Liver (tissue), 8 donors: ENCODE measurements at regions not wholly inside any gene's neighbourhood (a gene's known extent, or its start where the extent isn't known, plus 50 kb on each side); places are given as distances from the start of the nearest gene placed in this dataset.

Experiments
- DNase-seq: peaks from one replicate; pipeline ENCODE4 v3.0.0-alpha.2; 2017; ENCODE audit warnings: low spot score
- H3K27ac ChIP-seq, 2 donors: one replicate each; pipeline ENCODE4 v1.7.0; 2013; ENCODE audit warnings: inconsistent platforms in 2 of 2, low read length in 2 of 2, control low read depth in 1 of 2, low read depth in 1 of 2, mild to moderate bottlenecking in 1 of 2
- H3K27me3 ChIP-seq, 4 donors: one replicate each; pipeline versions ENCODE4 v1.6.1 to v1.7.0; 2013; ENCODE audit warnings: low read length in 3 of 4, inconsistent platforms in 1 of 4, mild to moderate bottlenecking in 1 of 4, moderate library complexity in 1 of 4; ENCODE audit not compliant: control insufficient read depth in 4 of 4, insufficient read depth in 4 of 4
- H3K36me3 ChIP-seq, 4 donors: one replicate each; pipeline versions ENCODE4 v1.6.1 to v1.7.0; 2013; ENCODE audit warnings: low read length in 3 of 4, mild to moderate bottlenecking in 3 of 4, low read depth in 1 of 4, moderate library complexity in 1 of 4; ENCODE audit not compliant: control insufficient read depth in 4 of 4, insufficient read depth in 3 of 4
- H3K4me1 ChIP-seq, 4 donors: one replicate each; pipeline versions ENCODE4 v1.6.1 to v1.7.0; 2013; ENCODE audit warnings: low read length in 3 of 4, mild to moderate bottlenecking in 3 of 4, moderate library complexity in 1 of 4; ENCODE audit not compliant: control insufficient read depth in 4 of 4, insufficient read depth in 4 of 4
- H3K4me3 ChIP-seq, 3 donors: one replicate each; pipeline versions ENCODE4 v1.6.1 to v1.7.0; 2013; ENCODE audit warnings: low read length in 3 of 3, control low read depth in 1 of 3, low read depth in 1 of 3, mild to moderate bottlenecking in 1 of 3
- H3K9ac ChIP-seq, 2 donors: one replicate each; pipeline ENCODE4 v1.7.0; 2013; ENCODE audit warnings: low read length in 2 of 2, mild to moderate bottlenecking in 2 of 2, moderate library complexity in 2 of 2, control low read depth in 1 of 2, low read depth in 1 of 2
- H3K9me3 ChIP-seq, 4 donors: one replicate each; pipeline versions ENCODE4 v1.6.1 to v1.7.0; 2013; ENCODE audit warnings: low read length in 3 of 4; ENCODE audit not compliant: control insufficient read depth in 4 of 4
- ATF3 ChIP-seq: IDR thresholded peaks from 2 replicates; pipeline ENCODE4 v1.6.1; 2016; ENCODE audit warnings: antibody characterized with exemption
- CTCF ChIP-seq: fragments of 150-350 bp; IDR thresholded peaks from 2 replicates; pipeline ENCODE4 v1.5.1; 2017; ENCODE audit warnings: improper control_type of control experiment, low read depth, low read length; ENCODE audit not compliant: missing input control
- EGR1 ChIP-seq, 2 donors: IDR thresholded peaks; 2 replicates each; pipeline ENCODE4 v1.6.1; 2016 to 2018; ENCODE audit warnings: antibody characterized with exemption in 2 of 2, low read depth in 2 of 2
- FOXA1 ChIP-seq: IDR thresholded peaks from 2 replicates; pipeline ENCODE4 v1.6.1; 2016; ENCODE audit warnings: antibody characterized with exemption
- GABPA ChIP-seq, 2 donors: IDR thresholded peaks in 1 of 2; conservative IDR thresholded peaks in 1 of 2; 2 replicates each; pipeline ENCODE4 v1.6.1; 2016; ENCODE audit warnings: antibody characterized with exemption in 2 of 2, mild to moderate bottlenecking in 1 of 2, moderate library complexity in 1 of 2
- HNF4A ChIP-seq, 2 donors: conservative IDR thresholded peaks; 2 replicates each; pipeline ENCODE4 v1.6.1; 2016; ENCODE audit warnings: antibody characterized with exemption in 2 of 2, mild to moderate bottlenecking in 2 of 2
- HNF4G ChIP-seq: IDR thresholded peaks from 2 replicates; pipeline ENCODE4 v1.6.1; 2016; ENCODE audit warnings: antibody characterized with exemption
- JUND ChIP-seq, 2 donors: IDR thresholded peaks; 2 replicates each; pipeline ENCODE4 v1.6.1; 2016; ENCODE audit warnings: antibody characterized with exemption in 2 of 2
- RAD21 ChIP-seq, 2 donors: IDR thresholded peaks; 2 replicates each; pipeline ENCODE4 v1.6.1; 2016; ENCODE audit warnings: antibody characterized with exemption in 2 of 2, mild to moderate bottlenecking in 2 of 2
- RXRA ChIP-seq, 2 donors: IDR thresholded peaks; 2 replicates each; pipeline ENCODE4 v1.6.1; 2017 to 2018; ENCODE audit warnings: antibody characterized with exemption in 2 of 2, mild to moderate bottlenecking in 1 of 2
- SP1 ChIP-seq: IDR thresholded peaks from 2 replicates; pipeline ENCODE4 v1.6.1; 2018; ENCODE audit warnings: antibody characterized with exemption, mild to moderate bottlenecking
- TAF1 ChIP-seq: conservative IDR thresholded peaks from 2 replicates; pipeline ENCODE4 v1.6.1; 2016; ENCODE audit warnings: antibody characterized with exemption, mild to moderate bottlenecking
- YY1 ChIP-seq: IDR thresholded peaks from 2 replicates; pipeline ENCODE4 v1.6.1; 2016; ENCODE audit warnings: antibody characterized with exemption, mild to moderate bottlenecking
- ZBTB33 ChIP-seq: IDR thresholded peaks from 2 replicates; pipeline ENCODE4 v1.6.1; 2016; ENCODE audit warnings: antibody characterized with exemption
- WGBS: extraction: QIAGEN DNeasy Blood & Tissue Kit; methylation state at CpG from one replicate; pipeline ENCODE4 v1.1.7; 2013; 5-methylcytosine and 5-hydroxymethylcytosine counted together
- TF ChIP-seq, protein P1 (sequence below): IDR thresholded peaks from 2 replicates; pipeline ENCODE4 v1.6.1; 2016; ENCODE audit warnings: antibody characterized with exemption
- TF ChIP-seq, protein P2 (sequence below): IDR thresholded peaks from 2 replicates; pipeline ENCODE4 v1.6.1; 2016; ENCODE audit warnings: antibody characterized with exemption, mild to moderate bottlenecking
- donor health status: healthy.
- donor health status: healthy.
- donor health status: healthy.
- donor health status: healthy.
- donor health status: healthy.

- no peaks in the 10 kb centered on the region for H3K9me3 ChIP-seq
- no peaks in the 10 kb centered on the region for H3K27me3 ChIP-seq
- H3K27ac ChIP-seq, result no peak overlapping the region
- H3K36me3 ChIP-seq, result no peaks in the 10 kb centered on the region
- TF ChIP-seq HNF4G, result no peak
- TF ChIP-seq EGR1 (IDR thresholded peaks at IDR 0.05; ENCODE audit: low read depth in 2 of 2), result no peak
- TF ChIP-seq GABPA (IDR thresholded peaks at IDR 0.05 in 1 of 2, conservative IDR thresholded peaks at IDR 0.05 in 1 of 2), result no peak
- TF ChIP-seq ATF3, result no peak
- TF ChIP-seq JUND (IDR thresholded peaks at IDR 0.05), result no peak
- no peak for TF ChIP-seq TAF1
- no peak for TF ChIP-seq CTCF
- TF ChIP-seq ZBTB33, result no peak
- TF ChIP-seq HNF4A (conservative IDR thresholded peaks at IDR 0.05), result no peak
- TF ChIP-seq RXRA (IDR thresholded peaks at IDR 0.05), result no peak
- no peak for TF ChIP-seq RAD21 (IDR thresholded peaks at IDR 0.05)
- TF ChIP-seq, protein P1, sequence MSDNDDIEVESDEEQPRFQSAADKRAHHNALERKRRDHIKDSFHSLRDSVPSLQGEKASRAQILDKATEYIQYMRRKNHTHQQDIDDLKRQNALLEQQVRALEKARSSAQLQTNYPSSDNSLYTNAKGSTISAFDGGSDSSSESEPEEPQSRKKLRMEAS, result no peak
- H3K4me3 ChIP-seq, result no peak overlapping the region
- H3K4me1 ChIP-seq, result peaks cover 0 to 2% (median 0%) of the 10 kb centered on the region in 4 donors
- H3K9ac ChIP-seq, result no peak overlapping the region
- WGBS, result 90% methylated on average over 6 of the region's 6 CpGs
- DNase-seq, result no peak
Observed at GRCh38 chr5:143534761-143535154, 131.3 kb upstream of the NR3C1 start.

- Histone ChIP-seq H3K4me3 (no peak overlapping the region), H3K9me3 (no peaks in the 10 kb centered on the region), H3K4me1 (peaks cover 0 to 2% (median 0%) of the 10 kb centered on the region in 4 donors), H3K27me3 (no peaks in the 10 kb centered on the region), H3K27ac (no peak overlapping the region), H3K36me3 (no peaks in the 10 kb centered on the region), H3K9ac (no peak overlapping the region)
- no peak for DNase-seq
- WGBS, result 59% methylated on average over 3 of the region's 3 CpGs
- no peak for TF ChIP-seq ATF3
- TF ChIP-seq JUND (IDR thresholded peaks at IDR 0.05), result no peak
- TF ChIP-seq, protein P1, result no peak
- TF ChIP-seq, protein P2, sequence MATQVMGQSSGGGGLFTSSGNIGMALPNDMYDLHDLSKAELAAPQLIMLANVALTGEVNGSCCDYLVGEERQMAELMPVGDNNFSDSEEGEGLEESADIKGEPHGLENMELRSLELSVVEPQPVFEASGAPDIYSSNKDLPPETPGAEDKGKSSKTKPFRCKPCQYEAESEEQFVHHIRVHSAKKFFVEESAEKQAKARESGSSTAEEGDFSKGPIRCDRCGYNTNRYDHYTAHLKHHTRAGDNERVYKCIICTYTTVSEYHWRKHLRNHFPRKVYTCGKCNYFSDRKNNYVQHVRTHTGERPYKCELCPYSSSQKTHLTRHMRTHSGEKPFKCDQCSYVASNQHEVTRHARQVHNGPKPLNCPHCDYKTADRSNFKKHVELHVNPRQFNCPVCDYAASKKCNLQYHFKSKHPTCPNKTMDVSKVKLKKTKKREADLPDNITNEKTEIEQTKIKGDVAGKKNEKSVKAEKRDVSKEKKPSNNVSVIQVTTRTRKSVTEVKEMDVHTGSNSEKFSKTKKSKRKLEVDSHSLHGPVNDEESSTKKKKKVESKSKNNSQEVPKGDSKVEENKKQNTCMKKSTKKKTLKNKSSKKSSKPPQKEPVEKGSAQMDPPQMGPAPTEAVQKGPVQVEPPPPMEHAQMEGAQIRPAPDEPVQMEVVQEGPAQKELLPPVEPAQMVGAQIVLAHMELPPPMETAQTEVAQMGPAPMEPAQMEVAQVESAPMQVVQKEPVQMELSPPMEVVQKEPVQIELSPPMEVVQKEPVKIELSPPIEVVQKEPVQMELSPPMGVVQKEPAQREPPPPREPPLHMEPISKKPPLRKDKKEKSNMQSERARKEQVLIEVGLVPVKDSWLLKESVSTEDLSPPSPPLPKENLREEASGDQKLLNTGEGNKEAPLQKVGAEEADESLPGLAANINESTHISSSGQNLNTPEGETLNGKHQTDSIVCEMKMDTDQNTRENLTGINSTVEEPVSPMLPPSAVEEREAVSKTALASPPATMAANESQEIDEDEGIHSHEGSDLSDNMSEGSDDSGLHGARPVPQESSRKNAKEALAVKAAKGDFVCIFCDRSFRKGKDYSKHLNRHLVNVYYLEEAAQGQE, result no peak
- TF ChIP-seq YY1, result peak; percentile 26
- TF ChIP-seq ZBTB33, result no peak
- TF ChIP-seq RAD21 (IDR thresholded peaks at IDR 0.05), result peak; percentile 57 to 67
- TF ChIP-seq TAF1, result no peak
- peak; percentile 68 to 79 for TF ChIP-seq RXRA (IDR thresholded peaks at IDR 0.05)
- TF ChIP-seq CTCF, result no peak
- TF ChIP-seq GABPA (IDR thresholded peaks at IDR 0.05 in 1 of 2, conservative IDR thresholded peaks at IDR 0.05 in 1 of 2), result no peak
- TF ChIP-seq SP1, result peak; percentile 22
- peak; percentile 31 for TF ChIP-seq HNF4G
- TF ChIP-seq FOXA1, result no peak
- TF ChIP-seq EGR1 (IDR thresholded peaks at IDR 0.05; ENCODE audit: low read depth in 2 of 2), result no peak
Observed at GRCh38 chr5:143533978-143534760, 130.7 kb upstream of the NR3C1 start.
